OCI-LY1 (cell line): ENCODE measurements at regions not wholly inside any gene's neighbourhood (a gene's known extent, or its start where the extent isn't known, plus 50 kb on each side); places are given as distances from the start of the nearest gene placed in this dataset.

ENCODE experiments used
- EZH2 ChIP-seq: fragments of 200-600 bp; sonication (generic), shearing (Covaris generic); IDR thresholded peaks from 2 replicates; pipeline ENCODE4 v1.8.0; 2017; ENCODE audit warnings: borderline replicate concordance, mixed run types, mild to moderate bottlenecking, antibody characterized with exemption, low read length, moderate library complexity, mixed read lengths
- TF ChIP-seq, protein P1 (sequence below): fragments of 200-600 bp; sonication (generic), shearing (Covaris generic); IDR thresholded peaks from 2 replicates; pipeline ENCODE4 v1.5.1; 2017; ENCODE audit warnings: mild to moderate bottlenecking, antibody characterized with exemption, low read length, moderate library complexity, mixed read lengths

DNA sequence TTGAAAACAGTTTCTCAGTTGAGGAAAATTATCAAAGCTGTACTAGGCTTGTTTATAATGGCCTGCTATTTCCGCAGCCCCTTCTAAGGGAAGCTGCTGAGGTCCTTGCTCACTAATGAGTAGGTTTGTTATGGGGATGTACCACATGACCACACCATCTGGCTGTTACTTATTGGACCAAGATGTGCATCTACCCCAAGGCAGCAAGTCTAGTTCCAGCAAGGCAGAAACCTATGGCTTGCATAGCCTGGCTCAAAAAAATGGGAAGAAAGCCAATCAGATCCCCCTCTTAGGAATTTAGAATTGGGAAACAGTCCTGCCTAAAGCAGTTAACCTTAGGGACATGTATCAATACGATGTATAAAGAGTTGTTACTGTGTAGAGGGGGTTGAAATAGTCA lies 186.5 kb upstream of the SPRY2 start:
- TF ChIP-seq, protein P1, sequence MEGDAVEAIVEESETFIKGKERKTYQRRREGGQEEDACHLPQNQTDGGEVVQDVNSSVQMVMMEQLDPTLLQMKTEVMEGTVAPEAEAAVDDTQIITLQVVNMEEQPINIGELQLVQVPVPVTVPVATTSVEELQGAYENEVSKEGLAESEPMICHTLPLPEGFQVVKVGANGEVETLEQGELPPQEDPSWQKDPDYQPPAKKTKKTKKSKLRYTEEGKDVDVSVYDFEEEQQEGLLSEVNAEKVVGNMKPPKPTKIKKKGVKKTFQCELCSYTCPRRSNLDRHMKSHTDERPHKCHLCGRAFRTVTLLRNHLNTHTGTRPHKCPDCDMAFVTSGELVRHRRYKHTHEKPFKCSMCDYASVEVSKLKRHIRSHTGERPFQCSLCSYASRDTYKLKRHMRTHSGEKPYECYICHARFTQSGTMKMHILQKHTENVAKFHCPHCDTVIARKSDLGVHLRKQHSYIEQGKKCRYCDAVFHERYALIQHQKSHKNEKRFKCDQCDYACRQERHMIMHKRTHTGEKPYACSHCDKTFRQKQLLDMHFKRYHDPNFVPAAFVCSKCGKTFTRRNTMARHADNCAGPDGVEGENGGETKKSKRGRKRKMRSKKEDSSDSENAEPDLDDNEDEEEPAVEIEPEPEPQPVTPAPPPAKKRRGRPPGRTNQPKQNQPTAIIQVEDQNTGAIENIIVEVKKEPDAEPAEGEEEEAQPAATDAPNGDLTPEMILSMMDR: no peak
- no peak for TF ChIP-seq EZH2
